ENCODE measurements at regions not wholly inside any gene's neighbourhood (a gene's known extent, or its start where the extent isn't known, plus 50 kb on each side); places are given as distances from the start of the nearest gene placed in this dataset.

DNA sequence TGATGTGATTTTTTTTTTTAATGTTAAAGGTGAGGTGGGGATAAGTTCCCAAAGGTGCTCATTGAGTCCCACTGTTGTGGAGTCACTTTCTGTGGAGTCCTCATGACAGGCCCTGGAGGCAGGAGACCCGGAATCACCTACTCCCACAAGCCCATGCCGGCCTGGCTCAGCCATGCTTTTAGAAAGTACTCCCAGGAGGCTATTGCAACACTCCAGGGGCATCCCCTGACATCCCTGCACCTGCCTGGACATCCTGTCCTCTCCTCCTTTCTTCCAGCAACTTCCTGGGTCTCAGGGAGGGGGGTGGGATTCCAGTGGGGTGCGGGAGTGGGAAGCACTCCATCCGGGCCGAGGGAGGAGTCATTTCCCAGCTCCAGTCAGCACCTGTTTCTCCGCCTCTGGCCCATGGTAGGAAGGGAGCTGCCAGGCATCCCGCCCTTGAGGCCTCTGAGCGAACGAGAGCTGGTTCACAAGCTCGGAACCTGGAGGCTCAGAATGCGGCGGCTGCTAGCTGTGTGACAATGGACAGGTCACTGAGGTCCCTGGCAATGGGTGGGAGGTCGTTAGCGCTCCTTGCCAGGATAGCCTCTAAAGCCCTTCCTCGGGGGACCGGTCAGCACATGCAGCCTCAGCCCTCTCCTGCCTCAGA lies 163.9 kb upstream of the ID2 start:
- no peak for DNase-seq (ENCODE audit: low read depth in 2 of 2)

DNA sequence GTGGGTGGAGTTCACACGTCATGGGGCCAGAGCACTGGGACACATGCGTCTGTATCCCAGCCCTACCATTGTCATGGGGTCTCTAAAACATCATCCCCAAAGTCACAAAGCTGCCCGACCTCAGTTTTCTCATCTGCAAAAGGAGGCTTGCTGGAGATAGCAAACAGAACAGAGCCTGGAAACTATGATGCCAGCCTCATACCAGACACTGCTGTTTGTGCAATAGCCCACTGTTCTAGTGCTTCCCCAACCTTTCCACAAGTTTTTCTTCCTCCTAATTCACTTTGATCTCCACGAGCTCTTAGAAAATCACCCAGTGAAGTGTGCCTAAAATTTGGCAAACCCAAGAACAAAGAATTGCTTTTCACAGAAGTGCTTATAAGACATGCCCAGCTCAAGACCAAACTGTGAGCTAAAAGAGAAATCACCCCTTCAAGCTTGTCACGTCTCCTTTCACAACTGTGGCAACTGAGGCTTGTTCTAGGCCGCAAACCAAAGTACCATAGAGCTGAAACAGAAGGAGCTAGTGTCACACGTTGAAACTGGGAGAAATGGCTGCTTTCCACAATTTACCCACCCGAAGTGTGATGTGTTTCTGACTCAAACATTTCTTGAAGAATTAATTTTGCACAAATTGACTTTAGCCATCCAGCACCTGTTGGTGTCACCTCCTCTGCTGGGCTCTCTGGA lies 162.7 kb upstream of the ID2 start:
- no peak for DNase-seq (ENCODE audit: low read depth in 2 of 2)

- peak in 1 of 2 donors; percentile 42 for DNase-seq (ENCODE audit: low read depth in 2 of 2)
Measured at GRCh38 chr2:8520791-8521344, 161.0 kb upstream of the ID2 start.

- no peak for DNase-seq (ENCODE audit: low read depth in 2 of 2)
Measured at GRCh38 chr2:8522687-8523086, 159.2 kb upstream of the ID2 start.

DNA sequence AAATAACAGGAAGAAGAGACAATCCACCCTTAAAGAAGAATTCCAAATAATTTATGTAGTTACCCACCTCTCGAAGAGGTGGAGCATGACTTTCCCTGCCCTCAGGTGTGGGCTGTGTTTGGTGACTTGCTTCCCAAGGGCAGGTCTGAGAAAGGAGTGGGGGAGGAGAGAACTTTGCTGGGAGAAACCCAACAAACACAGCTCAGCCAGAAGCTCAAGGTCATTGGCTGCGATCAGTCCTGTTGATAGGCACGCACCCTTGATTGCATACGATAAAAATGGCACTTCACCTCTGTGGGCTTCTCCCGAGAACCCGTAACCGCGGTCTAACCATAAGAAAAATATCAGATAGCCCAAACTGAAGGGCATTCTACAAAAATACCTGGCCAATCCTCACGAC lies 157.5 kb upstream of the ID2 start:
- no peak for DNase-seq (ENCODE audit: low read depth in 2 of 2)

DNA sequence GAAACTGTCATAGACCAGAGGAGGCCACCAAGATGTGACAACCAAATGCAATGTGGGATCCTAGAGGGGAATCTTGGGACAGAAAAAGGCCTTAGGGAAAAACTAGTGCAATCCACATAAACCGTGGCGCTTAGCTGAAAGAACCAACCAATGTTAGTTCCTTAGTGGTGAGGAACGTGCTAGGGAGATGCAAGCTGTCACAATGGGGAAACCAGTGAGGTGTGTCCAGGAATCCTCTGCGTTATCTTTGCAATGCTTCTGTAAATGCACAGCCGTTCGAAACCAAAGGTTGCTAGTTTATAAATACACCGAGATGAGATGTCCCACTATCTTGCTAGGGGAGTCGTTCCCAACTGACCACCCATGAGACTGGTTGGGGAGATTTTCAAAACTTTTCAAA lies 157.0 kb upstream of the ID2 start:
- no peak for DNase-seq (ENCODE audit: low read depth in 2 of 2)

- no peak for DNase-seq (ENCODE audit: low read depth in 2 of 2)
Measured at GRCh38 chr2:8525236-8525581, 156.6 kb upstream of the ID2 start.

DNA sequence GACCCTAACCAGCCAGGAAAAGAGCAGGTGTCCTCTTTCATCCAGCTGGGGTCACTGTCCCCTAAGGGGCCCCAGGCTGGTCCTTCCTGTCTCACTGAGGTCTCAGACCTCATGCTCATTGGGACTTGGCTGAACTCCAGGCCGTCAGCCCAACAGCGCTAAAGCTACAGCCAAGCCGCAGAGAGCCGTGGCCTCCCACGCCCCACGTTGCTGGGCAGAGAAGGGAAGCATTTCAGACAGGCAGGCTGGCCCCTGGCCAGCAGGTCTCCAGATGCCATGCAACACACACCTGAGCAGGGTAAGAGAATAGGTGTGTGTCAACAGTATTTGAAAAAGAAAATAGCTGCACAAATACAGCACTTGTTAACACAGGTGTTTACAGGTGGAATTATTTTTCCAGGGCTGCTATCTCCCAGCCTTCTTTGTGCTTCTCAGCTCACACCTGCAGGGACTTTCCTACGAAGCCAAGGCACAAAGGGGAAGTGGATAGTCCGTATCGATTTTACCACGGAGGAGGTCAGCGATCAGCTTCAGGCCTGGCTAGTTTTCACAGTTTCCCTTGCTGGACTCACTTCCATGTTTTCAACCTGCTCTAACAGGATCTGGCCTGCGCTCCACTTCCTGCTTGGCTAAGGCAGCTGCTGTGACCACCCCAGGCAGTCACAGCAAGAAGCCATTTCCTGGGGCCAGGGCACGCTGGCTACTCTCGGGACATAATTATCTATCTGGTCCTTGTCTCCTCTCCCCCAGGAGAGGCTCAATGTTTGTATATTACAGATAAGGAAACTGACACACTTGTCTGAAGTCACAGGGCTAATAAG lies 156.1 kb upstream of the ID2 start:
- DNase-seq (ENCODE audit: low read depth in 2 of 2): no peak

GRCh38 chr2:8526403-8526696 lies 155.5 kb upstream of the ID2 start:
- DNase-seq (ENCODE audit: low read depth in 2 of 2): no peak

- no peak for DNase-seq (ENCODE audit: low read depth in 2 of 2)
Measured at GRCh38 chr2:8527031-8527430, 154.8 kb upstream of the ID2 start.

GRCh38 chr2:8527676-8528075 lies 154.2 kb upstream of the ID2 start:
- DNase-seq (ENCODE audit: low read depth in 2 of 2): no peak

- no peak for DNase-seq (ENCODE audit: low read depth in 2 of 2)
Measured at GRCh38 chr2:8528863-8529262, 153.0 kb upstream of the ID2 start.

DNA sequence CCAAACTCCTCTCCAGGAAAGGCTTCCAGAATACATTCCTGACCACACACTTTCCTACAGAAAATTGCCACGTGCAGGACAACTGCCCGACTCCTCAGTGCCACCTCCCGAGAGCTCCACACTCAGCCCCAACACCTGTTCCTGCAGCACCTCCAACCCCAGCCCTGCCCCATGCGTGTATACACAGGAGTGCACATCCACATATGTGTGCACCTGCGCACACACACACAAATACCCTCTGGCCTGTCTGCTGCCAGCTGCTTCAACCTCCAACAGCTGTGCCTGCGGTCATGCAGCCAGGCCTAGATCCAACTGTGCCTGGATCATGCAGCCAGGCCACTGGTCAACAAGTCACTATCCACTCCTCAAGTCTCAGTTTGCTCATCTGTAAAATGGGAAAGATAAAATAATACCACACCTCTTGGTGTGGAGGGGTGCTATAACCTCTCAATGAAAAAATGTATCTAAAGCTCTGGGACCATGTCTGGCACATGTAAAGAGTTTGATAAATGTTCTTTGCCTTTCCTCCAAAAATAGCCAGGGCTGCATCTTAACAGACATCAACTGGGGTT lies 152.1 kb upstream of the ID2 start:
- no peak for DNase-seq (ENCODE audit: low read depth in 2 of 2)

DNA sequence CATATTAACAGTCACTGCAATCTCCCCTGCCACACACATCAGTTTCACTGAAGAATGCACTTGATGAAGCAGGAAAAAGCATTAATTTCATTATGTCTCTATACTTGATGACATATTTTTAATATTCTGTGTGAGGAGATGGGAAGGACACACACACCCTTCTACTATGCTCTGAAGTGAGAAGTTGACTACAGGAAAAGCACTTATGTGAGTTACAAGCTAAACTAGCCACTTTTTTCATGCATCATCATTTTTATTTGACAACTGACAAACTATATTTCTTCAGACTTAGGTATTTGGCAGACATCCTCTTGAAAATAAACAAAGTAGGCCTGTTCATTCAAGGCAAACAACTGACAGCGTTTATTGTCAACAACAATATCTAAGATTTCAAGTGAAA lies 150.4 kb upstream of the ID2 start:
- DNase-seq (ENCODE audit: low read depth in 2 of 2): no peak

DNA sequence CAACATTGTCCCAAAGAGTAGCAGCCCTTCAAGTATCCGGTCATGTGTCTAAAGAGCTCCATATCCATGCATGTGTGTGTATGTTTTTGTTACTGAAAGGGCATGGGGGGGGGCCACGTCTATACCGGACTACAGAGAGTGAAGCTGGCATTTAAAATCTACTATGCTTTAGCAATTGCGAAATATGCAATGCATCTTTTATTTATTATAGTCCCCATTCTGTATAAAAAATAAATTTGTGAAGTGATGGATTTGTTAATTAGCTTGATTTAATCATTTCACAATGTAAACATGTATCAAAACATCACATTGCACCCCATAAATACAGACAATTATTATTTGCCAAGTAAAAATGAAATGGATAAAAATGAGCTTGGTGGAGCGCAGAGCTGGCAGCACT lies 149.4 kb upstream of the ID2 start:
- DNase-seq (ENCODE audit: low read depth in 2 of 2): no peak

- DNase-seq (ENCODE audit: low read depth in 2 of 2): no peak
Measured at GRCh38 chr2:8533923-8534322, 147.9 kb upstream of the ID2 start.

GRCh38 chr2:8534386-8534728 lies 147.5 kb upstream of the ID2 start:
- no peak for DNase-seq (ENCODE audit: low read depth in 2 of 2)

DNA sequence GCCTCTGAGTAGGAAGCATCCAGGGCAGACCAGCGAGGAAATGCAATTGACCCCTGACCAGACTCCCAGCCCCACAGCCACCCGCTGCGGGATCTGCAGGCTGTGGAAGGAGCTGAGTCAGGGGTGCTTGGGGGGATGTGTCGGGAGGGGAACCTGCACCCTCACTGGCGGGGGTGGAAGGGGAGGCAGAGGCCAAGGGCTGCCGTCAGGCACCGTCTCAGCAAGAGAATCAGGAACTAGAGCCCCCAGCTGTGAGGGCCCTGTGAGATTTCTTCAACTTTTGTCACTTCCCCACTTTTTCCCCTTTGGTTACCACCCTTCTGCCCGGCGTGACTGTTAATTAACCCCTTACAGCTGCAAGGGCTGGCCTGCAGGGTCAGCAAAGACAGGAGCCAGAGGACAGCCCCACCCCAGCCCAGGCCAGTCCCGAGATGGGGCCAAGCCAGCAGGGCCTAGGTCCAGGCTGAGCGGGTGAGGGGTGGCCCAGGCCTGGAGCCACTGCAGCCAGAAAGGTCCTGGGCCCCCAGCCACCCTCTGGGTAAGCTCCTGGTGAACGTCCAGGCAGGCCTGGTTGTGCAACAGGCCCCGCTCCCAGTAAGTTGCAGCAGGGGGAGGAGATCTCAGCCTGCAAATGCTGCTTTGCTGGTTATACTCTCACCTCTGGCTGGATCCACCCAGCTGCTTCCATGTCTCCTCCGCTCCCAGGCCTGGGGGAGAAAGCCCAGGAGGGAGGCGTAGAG lies 147.0 kb upstream of the ID2 start:
- DNase-seq (ENCODE audit: low read depth in 2 of 2): no peak

- DNase-seq (ENCODE audit: low read depth in 2 of 2): no peak
Measured at GRCh38 chr2:8535469-8535795, 146.4 kb upstream of the ID2 start.

GRCh38 chr2:8535821-8536685 lies 145.8 kb upstream of the ID2 start:
- no peak for DNase-seq (ENCODE audit: low read depth in 2 of 2)
